Activated T-helper 2 cell treated with anti-CD3 and anti-CD28 coated beads, Interferon-gamma antibody, Interleukin-2, Interleukin-4, amounts not matched to agents 10 μg/mL and 5 μg/mL and 100 μg/mL, durations not matched to agents 14 hours and 24 hours and 36 hours (primary cell): ENCODE measurements at regions not wholly inside any gene's neighbourhood (a gene's known extent, or its start where the extent isn't known, plus 50 kb on each side); places are given as distances from the start of the nearest gene placed in this dataset.

Experiments used
- DNase-seq: peaks from one replicate; pipeline ENCODE4 v3.0.0; 2021; ENCODE audit warnings: low spot score
- H3K27ac Mint-ChIP-seq: one replicate; pipeline ENCODE4 v1.8.0; 2021; ENCODE audit warnings: mixed read lengths
- H3K27me3 Mint-ChIP-seq: one replicate; pipeline ENCODE4 v1.8.0; 2021; ENCODE audit warnings: low read depth, mixed read lengths
- H3K36me3 Mint-ChIP-seq: one replicate; pipeline ENCODE4 v1.8.0; 2021; ENCODE audit warnings: low read depth, mixed read lengths
- H3K4me1 Mint-ChIP-seq: one replicate; pipeline ENCODE4 v1.8.0; 2021; ENCODE audit warnings: low read depth, mixed read lengths
- H3K4me3 Mint-ChIP-seq: one replicate; pipeline ENCODE4 v1.8.0; 2021; ENCODE audit warnings: low read depth, mild to moderate bottlenecking, moderate library complexity, mixed read lengths
- H3K9me3 Mint-ChIP-seq: one replicate; pipeline ENCODE4 v1.8.0; 2021; ENCODE audit warnings: mixed read lengths
- intact Hi-C: fragments of 100-400 bp; cut with micrococcal nuclease; formaldehyde crosslinking; loops from one replicate; pipeline ENCODE4 v1.15.1; 2023

- no peak for DNase-seq
- H3K36me3 Mint-ChIP-seq: no peaks in the 10 kb centered on the region
- no peaks in the 10 kb centered on the region for H3K4me1 Mint-ChIP-seq
- intact Hi-C loops: no loop called here
- H3K27me3 Mint-ChIP-seq: no peaks in the 10 kb centered on the region
- H3K4me3 Mint-ChIP-seq: no peak overlapping the region
- no peaks in the 10 kb centered on the region for H3K9me3 Mint-ChIP-seq
- H3K27ac Mint-ChIP-seq: no peak overlapping the region
Observed at GRCh38 chr18:7456376-7456775, 110.7 kb upstream of the PTPRM start.

GRCh38 chr18:7457262-7457661, 109.9 kb upstream of the PTPRM start:
- intact Hi-C loops: no loop called here
- no peaks in the 10 kb centered on the region for H3K27me3 Mint-ChIP-seq
- H3K27ac Mint-ChIP-seq: no peak overlapping the region
- no peaks in the 10 kb centered on the region for H3K9me3 Mint-ChIP-seq
- DNase-seq: no peak
- no peaks in the 10 kb centered on the region for H3K4me1 Mint-ChIP-seq
- H3K36me3 Mint-ChIP-seq: no peaks in the 10 kb centered on the region
- H3K4me3 Mint-ChIP-seq: no peak overlapping the region

- Mint-ChIP-seq H3K27ac (no peak overlapping the region), H3K4me3 (no peak overlapping the region), H3K27me3 (no peaks in the 10 kb centered on the region), H3K36me3 (no peaks in the 10 kb centered on the region), H3K4me1 (no peaks in the 10 kb centered on the region), H3K9me3 (no peaks in the 10 kb centered on the region)
- intact Hi-C loops: no loop called here
- no peak for DNase-seq
Observed at GRCh38 chr18:7458884-7459283, 108.2 kb upstream of the PTPRM start.

- H3K36me3 Mint-ChIP-seq: no peaks in the 10 kb centered on the region
- no peaks in the 10 kb centered on the region for H3K4me1 Mint-ChIP-seq
- intact Hi-C loops: no loop called here
- DNase-seq: no peak
- H3K27me3 Mint-ChIP-seq: no peaks in the 10 kb centered on the region
- no peak overlapping the region for H3K4me3 Mint-ChIP-seq
- H3K27ac Mint-ChIP-seq: no peak overlapping the region
- H3K9me3 Mint-ChIP-seq: no peaks in the 10 kb centered on the region
Observed at GRCh38 chr18:7459851-7460770, 107.0 kb upstream of the PTPRM start.

GRCh38 chr18:7464245-7464966, 102.7 kb upstream of the PTPRM start:
- Mint-ChIP-seq H3K36me3 (no peaks in the 10 kb centered on the region), H3K27me3 (no peaks in the 10 kb centered on the region), H3K9me3 (no peaks in the 10 kb centered on the region), H3K4me1 (no peaks in the 10 kb centered on the region), H3K27ac (no peak overlapping the region), H3K4me3 (no peak overlapping the region)
- intact Hi-C loops: no loop called here
- DNase-seq: no peak

GRCh38 chr18:7466190-7466589, 100.9 kb upstream of the PTPRM start:
- no peaks in the 10 kb centered on the region for H3K27me3 Mint-ChIP-seq
- H3K4me3 Mint-ChIP-seq: no peak overlapping the region
- H3K4me1 Mint-ChIP-seq: no peaks in the 10 kb centered on the region
- intact Hi-C loops: no loop called here
- H3K9me3 Mint-ChIP-seq: no peaks in the 10 kb centered on the region
- no peak for DNase-seq
- H3K36me3 Mint-ChIP-seq: no peaks in the 10 kb centered on the region
- no peak overlapping the region for H3K27ac Mint-ChIP-seq

GRCh38 chr18:7467708-7468466, 99.2 kb upstream of the PTPRM start:
- no peaks in the 10 kb centered on the region for H3K27me3 Mint-ChIP-seq
- intact Hi-C loops: no loop called here
- DNase-seq: no peak
- H3K9me3 Mint-ChIP-seq: no peaks in the 10 kb centered on the region
- no peak overlapping the region for H3K27ac Mint-ChIP-seq
- no peak overlapping the region for H3K4me3 Mint-ChIP-seq
- H3K36me3 Mint-ChIP-seq: no peaks in the 10 kb centered on the region
- H3K4me1 Mint-ChIP-seq: no peaks in the 10 kb centered on the region

GRCh38 chr18:7470101-7470500, 97.0 kb upstream of the PTPRM start:
- intact Hi-C loops: no loop called here
- Mint-ChIP-seq H3K4me3 (no peak overlapping the region), H3K4me1 (no peaks in the 10 kb centered on the region), H3K36me3 (no peaks in the 10 kb centered on the region), H3K27ac (no peak overlapping the region), H3K9me3 (no peaks in the 10 kb centered on the region), H3K27me3 (no peaks in the 10 kb centered on the region)
- DNase-seq: no peak

GRCh38 chr18:7470503-7470902, 96.6 kb upstream of the PTPRM start:
- no peak overlapping the region for H3K27ac Mint-ChIP-seq
- no peaks in the 10 kb centered on the region for H3K36me3 Mint-ChIP-seq
- no peaks in the 10 kb centered on the region for H3K27me3 Mint-ChIP-seq
- no peak overlapping the region for H3K4me3 Mint-ChIP-seq
- no peaks in the 10 kb centered on the region for H3K4me1 Mint-ChIP-seq
- intact Hi-C loops: no loop called here
- no peaks in the 10 kb centered on the region for H3K9me3 Mint-ChIP-seq
- DNase-seq: no peak

- Mint-ChIP-seq H3K36me3 (no peaks in the 10 kb centered on the region), H3K4me3 (no peak overlapping the region)
- DNase-seq: no peak
Observed at GRCh38 chr18:7476386-7476785, 90.7 kb upstream of the PTPRM start.

GRCh38 chr18:7479756-7480155, 87.4 kb upstream of the PTPRM start:
- H3K27ac Mint-ChIP-seq: no peak overlapping the region
- H3K4me1 Mint-ChIP-seq: no peaks in the 10 kb centered on the region
- H3K36me3 Mint-ChIP-seq: no peaks in the 10 kb centered on the region
- H3K27me3 Mint-ChIP-seq: no peaks in the 10 kb centered on the region
- H3K9me3 Mint-ChIP-seq: no peaks in the 10 kb centered on the region
- intact Hi-C loops: no loop called here
- no peak overlapping the region for H3K4me3 Mint-ChIP-seq
- DNase-seq: no peak

More at GRCh38 chr18:7476386-7476785, 90.7 kb upstream of the PTPRM start:
- Mint-ChIP-seq H3K27me3 (no peaks in the 10 kb centered on the region), H3K27ac (no peak overlapping the region), H3K4me1 (no peaks in the 10 kb centered on the region), H3K9me3 (no peaks in the 10 kb centered on the region)
- intact Hi-C loops: no loop called here

GRCh38 chr18:7480879-7481278, 86.2 kb upstream of the PTPRM start:
- no peaks in the 10 kb centered on the region for H3K9me3 Mint-ChIP-seq
- no peaks in the 10 kb centered on the region for H3K27me3 Mint-ChIP-seq
- no peaks in the 10 kb centered on the region for H3K4me1 Mint-ChIP-seq
- intact Hi-C loops: no loop called here
- H3K4me3 Mint-ChIP-seq: no peak overlapping the region
- H3K27ac Mint-ChIP-seq: no peak overlapping the region
- DNase-seq: no peak
- H3K36me3 Mint-ChIP-seq: no peaks in the 10 kb centered on the region

- DNase-seq: no peak
- Mint-ChIP-seq H3K27me3 (no peaks in the 10 kb centered on the region), H3K9me3 (no peaks in the 10 kb centered on the region), H3K4me3 (no peak overlapping the region), H3K27ac (no peak overlapping the region), H3K4me1 (no peaks in the 10 kb centered on the region), H3K36me3 (no peaks in the 10 kb centered on the region)
- intact Hi-C loops: no loop called here
Observed at GRCh38 chr18:7482342-7482741, 84.8 kb upstream of the PTPRM start.
